Renal pelvis (tissue), 1 donor: ENCODE measurements at regions not wholly inside any gene's neighbourhood (a gene's known extent, or its start where the extent isn't known, plus 50 kb on each side); places are given as distances from the start of the nearest gene placed in this dataset.

Source experiments
- DNase-seq: peaks from one replicate; pipeline ENCODE4 v3.0.0-alpha.2; 2013

DNA sequence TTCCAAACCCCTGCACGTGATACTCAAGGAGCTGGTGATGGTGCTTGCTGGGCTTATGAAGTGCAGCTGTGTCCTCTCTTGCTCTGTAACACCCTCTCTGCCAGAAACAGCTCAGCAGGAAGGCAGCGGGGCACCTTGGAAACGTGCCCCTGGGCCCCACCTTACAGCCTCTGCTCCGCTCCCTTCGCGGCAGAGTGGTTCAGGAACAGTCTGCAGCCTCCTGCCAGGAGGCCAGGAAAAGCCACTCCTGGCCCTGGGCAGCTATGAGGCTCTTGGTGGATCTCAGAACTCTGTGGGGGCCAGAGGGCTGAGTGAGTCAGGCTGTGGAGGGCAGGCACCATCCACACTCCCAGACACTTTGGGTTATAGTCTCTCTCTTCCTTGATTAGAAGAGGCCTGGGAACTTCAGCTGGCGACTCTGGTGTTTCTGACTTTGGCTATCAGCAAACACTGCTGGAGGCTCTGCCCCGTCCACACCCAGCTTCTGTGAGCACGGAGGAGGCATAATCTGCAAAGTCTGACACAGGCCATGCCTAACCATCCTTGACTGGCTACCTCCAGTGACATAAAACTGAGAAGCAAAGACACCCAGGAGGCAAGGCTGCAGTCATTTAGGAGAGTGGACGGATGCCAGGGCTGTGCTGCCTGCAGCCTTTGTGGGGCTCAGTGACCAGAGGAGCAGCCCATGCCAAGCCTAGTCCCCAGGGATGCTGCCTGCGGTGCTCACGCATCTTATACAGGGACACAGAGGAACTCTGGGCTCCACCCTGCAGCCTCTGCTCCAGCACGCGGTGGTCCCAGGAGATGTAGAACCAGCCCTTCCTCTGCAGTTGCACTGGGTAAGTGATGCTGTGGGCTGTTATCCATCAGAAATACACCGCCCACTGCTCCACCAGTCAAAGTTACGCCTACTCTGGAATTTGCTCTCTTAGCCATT lies 65.3 kb downstream of the METRNL start:
- DNase-seq, result no peak

DNA sequence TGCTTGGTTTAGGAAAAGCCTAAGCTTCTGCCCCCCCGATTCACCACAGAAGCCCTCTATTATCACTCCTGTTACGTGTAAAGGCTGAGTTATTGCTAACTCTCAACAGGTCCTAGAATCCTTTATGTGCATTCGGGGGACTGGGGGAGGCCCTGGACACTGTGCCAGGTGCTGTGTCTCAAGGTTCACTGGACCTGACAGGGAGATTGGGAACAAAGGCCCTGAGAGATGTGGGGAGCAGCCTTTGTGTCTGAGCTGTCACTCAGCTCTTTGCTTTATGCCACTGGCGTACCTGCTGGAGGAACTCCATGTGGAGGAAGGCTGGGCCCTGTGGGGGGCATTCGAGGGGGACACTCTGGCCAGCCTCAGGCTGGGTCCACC lies 65.9 kb downstream of the METRNL start:
- no peak for DNase-seq

- no peak for DNase-seq
Measured at GRCh38 chr17:83145831-83146230, 66.4 kb downstream of the METRNL start.

DNA sequence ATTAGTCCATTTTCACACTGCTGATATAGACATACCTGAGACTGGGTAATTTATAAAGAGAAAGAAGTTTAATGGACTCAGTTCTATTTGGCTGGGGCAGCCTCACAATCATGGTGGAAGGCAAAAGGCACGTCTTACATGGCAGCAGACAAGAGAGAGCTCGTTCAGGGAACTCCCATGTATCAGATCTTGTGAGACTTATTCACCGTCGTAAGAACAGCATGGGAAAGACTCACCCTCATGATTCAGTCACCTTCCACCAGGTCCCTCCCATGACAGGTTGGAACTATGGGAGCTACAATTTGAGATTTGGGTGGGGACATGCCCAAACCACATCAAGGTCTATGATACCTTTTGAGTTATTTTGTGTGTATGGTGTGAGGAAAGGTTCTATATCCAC lies 66.9 kb downstream of the METRNL start:
- no peak for DNase-seq

GRCh38 chr17:83147280-83147679 lies 67.9 kb downstream of the METRNL start:
- no peak for DNase-seq

GRCh38 chr17:83148317-83149028 lies 69.1 kb downstream of the METRNL start:
- DNase-seq, result no peak

- DNase-seq, result no peak
Measured at GRCh38 chr17:83149029-83149725, 69.8 kb downstream of the METRNL start.

GRCh38 chr17:83149761-83150251 lies 70.4 kb downstream of the METRNL start:
- no peak for DNase-seq

DNA sequence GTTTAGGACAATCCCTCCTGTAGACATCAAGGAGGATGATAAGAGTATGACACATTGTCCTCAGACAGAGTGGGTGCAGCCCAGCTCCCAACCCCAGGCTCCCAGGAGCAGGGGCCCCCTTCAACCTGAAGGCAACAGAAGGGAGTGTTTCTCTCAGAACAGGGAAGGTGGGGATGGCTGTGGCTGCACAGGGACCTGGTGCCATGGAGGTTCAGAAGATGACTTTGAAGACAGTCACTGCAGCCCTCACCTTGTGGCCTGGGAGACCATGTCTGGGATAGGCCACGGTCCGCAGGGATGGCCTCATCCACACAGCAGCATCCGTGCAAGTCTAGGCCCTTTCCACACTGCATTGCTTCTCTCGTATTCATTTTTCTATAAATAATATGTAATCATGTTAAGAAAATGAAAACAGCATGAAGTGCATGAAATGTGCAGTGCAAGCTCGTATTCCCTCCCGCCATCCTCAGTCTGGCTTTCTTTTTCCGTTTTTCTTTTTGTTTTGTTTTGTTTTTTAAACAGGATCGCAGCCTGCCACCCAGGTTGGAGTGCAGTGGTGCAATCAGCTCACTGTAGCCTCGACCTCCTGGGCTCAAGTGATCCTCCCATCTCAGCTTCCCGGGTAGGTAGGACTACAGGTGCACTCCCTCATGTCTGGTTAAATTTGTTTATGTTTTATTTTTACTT lies 71.1 kb downstream of the METRNL start:
- no peak for DNase-seq

- no peak for DNase-seq
Measured at GRCh38 chr17:83151056-83151441, 71.6 kb downstream of the METRNL start.

DNA sequence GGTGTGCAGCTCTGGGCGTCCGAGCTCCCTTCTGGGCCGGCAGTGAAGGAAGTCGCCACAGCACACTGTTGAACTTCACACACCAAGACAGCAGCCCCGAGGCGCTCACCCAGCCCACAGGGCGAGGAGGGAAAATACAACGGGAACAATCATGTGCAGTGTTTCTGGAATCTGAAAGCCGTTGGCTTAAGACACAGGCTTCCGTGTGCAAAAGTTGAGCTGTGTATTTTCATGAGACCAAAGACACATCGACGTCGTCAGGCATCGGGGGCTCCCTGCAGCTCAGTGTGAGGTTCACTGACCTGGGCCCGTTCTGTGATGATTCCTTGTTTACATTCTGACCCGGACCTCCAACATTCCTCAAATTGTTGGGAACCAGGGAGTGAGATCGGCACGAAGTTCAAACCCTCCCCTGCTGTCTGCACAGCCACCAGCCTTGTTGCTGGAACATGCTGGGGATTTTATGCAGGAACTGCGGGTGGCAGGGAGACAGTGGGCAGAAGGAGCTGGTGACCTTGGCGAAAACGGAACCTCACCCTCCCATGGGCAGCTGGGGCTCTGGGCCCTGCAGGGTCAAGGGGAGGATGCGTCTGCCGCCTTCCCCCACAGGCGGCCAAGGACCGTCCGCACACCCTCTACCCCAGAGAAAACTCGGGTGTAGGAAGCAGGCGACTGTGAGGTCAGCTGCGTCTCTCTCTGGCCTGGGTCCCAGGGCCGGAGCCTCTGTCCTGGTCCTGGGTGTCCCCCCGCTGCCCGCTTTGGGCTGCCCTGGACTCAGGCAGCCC lies 72.2 kb downstream of the METRNL start:
- peak; percentile 60 for DNase-seq

DNA sequence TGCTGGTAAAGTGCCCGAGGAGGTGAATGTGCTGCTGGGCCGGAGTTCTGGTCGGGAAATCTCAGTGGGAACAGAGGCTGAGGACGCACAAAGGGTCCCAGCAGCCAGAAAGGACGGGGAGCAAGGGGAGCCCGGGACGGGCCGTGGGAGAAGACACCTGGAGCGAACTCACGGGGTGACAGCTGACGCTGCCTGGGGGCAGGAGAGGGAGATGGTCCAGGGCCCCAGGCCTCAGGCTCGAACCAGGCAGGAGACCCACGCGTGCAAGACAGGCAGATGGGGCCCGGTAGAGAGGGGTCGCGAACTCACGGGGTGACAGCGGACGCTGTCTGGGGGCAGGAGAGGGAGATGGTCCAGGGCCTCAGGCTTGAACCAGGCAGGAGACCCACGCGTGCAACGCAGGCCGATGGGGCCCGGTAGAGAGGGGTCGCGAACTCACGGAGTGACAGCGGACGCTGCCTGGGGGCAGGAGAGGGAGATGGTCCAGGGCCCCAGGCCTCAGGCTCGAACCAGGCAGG lies 72.9 kb downstream of the METRNL start:
- DNase-seq, result no peak

DNA sequence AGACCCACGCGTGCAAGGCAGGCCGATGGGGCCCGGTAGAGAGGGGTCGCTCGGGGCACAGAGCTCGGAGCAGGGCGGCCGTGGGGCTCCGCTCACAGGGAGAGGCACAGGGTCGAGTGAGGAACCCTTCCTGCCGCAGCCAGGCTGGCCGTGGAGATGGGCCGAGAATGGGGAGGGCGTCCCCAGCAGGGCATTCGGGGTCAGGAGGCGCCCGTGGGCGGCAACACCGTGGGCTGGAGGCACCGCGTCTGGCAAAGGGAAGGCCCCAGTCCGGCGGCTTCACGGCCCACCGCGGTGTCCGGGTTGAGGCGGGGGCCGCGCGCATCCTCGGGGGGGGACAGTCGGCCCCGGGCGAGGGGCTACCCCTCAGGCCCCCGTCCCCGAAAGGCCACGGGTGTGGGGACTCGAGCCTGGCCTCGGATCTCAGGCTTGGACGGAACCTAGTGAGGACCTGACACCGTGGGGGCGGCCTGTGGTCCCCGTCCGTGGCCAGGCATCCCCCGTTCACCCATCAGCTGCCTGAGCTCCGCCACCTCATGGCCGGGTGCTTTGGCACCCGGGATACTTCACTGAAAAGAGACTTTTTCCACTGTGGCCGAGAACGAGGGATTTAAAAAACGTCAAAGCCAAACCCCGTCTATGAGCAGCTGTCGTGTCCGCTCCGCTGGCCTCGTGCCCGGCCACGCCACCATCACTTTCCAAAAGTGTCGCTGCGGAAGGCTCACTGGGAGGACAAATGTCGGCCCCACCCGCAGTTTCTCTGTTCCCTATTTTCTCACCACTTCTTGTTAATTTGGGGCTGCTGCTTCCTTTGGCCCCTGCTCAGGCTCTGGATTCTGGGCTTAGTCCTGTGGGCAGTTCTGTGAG lies 73.6 kb downstream of the METRNL start:
- DNase-seq, result no peak

- no peak for DNase-seq
Measured at GRCh38 chr17:83153681-83154310, 74.4 kb downstream of the METRNL start.

- DNase-seq, result no peak
Measured at GRCh38 chr17:83154311-83155127, 75.1 kb downstream of the METRNL start.

GRCh38 chr17:83155128-83156121 lies 76.0 kb downstream of the METRNL start:
- DNase-seq, result no peak

GRCh38 chr17:83156408-83156807 lies 77.0 kb downstream of the METRNL start:
- DNase-seq, result no peak
